RCC 7860 (cell line): ENCODE measurements at regions not wholly inside any gene's neighbourhood (a gene's known extent, or its start where the extent isn't known, plus 50 kb on each side); places are given as distances from the start of the nearest gene placed in this dataset.

Source experiments
- DNase-seq: peaks from one replicate; pipeline ENCODE4 v3.0.0-alpha.2; 2015; ENCODE audit warnings: low spot score
- FAIRE-seq: peaks from 2 replicates; lab custom pipeline; 2012; peaks lifted over from hg19 to GRCh38; lab: Jason Lieb, UNC

DNA sequence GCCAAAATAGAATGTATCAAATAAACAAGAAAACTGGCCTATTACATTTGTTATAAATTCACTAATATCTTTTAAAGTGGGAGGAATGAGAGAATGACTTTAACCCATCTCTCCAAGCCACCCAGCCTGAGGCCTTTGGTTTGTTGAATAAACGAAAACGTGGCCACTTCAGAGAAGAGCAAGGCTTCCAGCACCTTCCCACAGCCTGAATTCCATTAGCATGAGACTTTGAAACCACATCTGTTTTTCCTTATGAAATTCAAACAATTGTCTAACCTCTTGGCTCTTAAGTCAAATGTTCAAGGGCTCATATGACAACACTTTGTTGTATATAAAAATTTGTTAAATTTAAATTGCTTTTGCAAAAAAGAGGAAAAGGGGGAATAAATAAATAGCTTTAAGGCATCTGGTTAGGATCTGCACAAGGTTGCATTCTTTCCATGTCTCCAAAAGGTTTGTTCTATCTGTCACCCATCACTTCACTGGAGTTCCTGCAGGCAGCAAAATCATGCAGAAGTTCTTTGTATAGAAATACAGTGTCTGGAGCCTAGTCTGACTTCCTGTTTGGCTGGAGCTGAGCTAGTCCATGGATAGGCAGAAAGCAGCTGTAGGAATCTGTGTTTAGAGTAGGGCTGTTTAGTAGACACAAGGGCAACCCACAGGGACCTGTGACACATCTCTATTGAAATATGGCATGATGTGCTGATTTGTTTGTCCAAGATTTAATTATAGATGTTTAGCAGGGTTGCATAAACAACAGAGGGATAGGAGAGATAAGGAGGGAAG is 502.3 kb downstream of the KCTD12 start:
- peak; percentile 42 for DNase-seq
- FAIRE-seq = no peak

DNA sequence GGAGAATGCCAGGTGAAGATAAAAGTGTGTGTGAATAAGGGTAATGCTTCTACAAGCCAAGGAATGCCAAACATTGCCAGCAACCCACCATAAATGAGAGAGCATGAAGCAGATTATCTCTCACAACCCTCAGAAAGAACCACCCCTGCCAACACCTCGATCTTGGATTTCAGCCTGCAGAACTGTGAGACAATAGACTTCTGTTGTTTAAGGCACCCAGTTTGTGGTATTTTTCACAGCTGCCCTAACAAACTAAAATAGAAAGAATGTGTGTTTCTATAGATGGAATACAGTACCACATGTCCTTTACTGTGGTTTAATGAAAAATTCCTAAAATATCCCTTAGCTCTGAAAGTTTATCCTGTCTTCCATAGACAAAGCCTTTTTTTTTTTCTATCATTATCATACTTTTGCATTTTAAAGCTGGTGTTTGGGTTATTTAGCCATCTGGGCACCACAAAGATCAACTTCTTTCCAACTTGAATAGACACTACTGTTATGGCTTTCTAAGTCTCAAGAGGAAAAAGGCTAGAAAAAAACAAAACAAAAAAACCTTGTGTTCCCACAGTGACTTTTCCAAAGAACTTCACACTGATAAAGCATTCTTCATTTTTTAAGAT is 505.6 kb downstream of the KCTD12 start:
- FAIRE-seq = no peak

DNA sequence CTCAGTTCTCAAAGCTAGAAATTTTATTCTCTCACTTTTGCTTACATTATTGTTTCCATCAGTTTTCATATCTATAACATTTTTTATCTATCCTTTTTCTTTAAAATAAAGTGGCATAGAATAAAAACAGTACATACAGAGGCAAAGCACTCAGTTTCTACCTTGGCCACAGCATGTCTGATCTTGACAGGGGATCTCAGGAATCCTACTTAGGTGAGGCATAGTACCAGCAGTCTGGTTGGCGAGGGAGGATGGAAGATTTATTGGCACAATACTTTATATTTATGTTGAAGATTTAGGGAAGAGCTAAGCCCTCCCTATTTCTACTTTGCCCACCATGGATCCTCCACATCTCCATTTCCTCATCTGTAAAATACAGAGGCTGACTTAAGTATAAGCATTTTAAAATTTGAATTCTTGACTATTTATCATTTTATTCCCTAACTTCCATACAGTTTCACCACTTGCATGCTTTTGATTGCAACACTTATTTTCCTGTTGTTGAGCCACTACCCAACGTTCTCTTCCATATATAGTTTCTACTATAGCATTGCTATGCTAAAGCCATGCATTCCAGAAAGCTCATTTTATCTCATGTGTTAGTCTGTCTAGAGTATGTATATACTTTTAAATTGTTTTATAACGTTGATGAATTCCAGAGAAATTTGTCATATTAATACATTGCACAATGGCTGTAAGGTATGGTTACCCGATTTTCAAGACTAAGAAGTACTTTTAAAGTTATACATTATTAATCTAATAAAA is 506.7 kb downstream of the KCTD12 start:
- FAIRE-seq (no peak), DNase-seq (no peak)

More for the DNA sequence above, 505.6 kb downstream of the KCTD12 start:
- no peak for DNase-seq

DNA sequence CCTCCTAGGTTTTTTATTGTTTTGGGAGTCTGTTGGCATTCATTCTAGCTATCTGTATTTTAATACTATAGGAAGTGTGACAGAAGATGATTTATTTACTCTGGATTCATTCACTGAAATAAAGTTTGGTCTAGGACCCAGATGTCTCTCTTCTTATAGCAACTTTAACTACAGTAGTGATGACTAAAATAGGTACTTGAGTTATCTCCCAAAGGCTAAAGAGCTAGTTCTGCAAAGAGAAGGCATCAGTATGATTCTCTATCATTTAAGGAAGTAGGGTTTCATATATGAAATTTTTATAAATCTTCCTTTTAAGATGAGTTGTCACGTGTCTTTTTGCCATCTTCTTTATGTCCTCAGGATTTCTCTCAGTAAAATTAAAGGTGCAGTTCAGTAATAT is 507.4 kb downstream of the KCTD12 start:
- no peak for DNase-seq
- no peak for FAIRE-seq

DNA sequence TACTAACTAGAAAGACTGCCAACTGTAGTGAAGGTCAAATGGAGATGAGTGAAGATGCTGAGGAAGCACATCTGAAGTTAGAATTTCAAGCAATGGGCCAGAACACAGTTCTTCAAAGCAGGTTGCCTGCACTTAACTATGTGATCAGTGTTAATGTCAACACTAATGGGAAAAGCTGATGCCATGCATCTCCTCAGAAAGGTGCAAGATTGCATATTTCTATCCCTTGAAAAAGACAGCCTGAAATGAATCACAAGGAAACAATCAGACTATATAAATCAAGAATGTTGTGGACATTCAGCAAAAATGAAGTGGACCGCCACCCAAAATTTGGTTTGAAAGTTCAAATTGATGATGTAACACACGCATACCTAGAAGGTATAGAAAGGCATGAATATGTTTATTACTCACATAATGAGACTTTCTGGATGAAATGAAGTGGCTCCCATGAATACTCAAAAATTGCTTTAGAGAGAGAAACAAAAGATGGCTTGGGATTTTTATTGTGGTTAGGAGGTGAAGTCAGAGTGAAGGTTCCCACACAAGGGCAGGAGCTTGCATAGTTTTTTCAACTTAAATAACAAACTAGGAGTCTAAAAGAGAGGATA is 522.4 kb downstream of the KCTD12 start:
- DNase-seq = no peak
- no peak for FAIRE-seq

DNA sequence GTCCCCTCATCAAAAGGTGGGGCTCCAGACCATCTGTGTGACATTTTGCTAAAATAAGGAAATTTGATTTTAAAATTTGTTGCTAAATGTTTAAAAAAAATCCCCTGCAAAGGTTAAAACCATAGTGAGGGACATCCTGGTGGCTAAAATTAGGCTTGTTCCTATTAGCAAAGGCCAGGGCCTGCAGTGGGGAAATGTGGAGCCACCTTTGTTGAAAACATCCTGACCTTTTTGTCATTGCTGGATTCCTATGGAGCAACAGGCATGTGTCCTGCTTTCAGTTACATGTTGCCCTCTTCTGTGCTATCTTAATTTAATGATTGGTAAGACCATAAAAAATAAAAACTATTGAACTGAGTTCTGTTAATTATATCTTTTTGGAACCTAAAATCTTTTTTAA is 524.3 kb downstream of the KCTD12 start:
- FAIRE-seq (no peak), DNase-seq (no peak)

DNA sequence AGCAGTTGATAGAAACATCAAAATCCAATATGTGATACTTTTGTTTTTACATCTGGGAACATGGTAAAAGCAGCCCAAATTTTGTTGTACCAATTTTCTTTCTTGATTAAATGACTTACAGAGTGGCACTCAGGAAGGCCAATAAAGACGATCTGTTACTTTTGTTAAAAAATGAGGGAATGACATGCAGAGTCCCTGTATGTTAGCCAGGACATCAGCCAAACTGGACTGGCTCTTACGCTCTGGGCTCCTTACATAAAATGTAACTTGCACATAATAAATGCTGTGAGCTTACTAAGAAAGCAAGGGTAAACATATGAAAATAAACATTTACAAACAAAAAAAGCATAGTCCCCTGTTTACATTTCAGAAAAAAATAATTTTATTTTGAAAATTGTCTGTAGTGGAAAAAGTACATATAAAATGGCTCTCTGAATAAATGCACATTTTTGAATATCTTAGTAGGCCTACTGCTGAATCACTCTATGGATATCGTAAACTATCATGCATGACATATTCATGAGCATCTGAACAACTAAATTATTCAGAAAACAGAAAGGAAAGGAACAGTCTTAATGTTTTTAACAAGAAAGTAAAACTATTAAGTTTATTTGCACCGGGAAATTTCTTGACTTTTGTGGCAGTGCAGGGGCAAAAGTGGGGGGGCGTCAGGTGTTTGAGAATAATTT is 534.5 kb downstream of the KCTD12 start:
- FAIRE-seq (no peak), DNase-seq (no peak)

DNA sequence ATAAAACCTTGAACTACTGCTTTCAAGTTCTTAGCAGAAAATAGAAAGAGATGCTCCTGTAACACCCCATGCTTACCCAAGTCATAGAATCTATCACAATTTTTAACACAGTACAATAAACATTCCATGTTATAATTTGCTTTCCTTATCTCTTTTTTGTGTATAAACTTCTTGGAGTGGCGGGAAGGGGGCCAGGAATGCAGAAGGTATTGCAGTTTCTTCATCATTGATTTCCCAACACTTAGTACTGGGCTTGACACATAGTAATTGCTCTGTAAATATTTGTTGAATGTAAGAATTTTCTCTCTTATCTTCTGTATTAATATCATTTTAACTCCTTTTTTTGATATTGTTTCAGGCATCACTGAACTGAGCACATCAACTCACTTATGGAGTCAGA is 535.8 kb downstream of the KCTD12 start:
- DNase-seq = no peak
- FAIRE-seq = no peak

DNA sequence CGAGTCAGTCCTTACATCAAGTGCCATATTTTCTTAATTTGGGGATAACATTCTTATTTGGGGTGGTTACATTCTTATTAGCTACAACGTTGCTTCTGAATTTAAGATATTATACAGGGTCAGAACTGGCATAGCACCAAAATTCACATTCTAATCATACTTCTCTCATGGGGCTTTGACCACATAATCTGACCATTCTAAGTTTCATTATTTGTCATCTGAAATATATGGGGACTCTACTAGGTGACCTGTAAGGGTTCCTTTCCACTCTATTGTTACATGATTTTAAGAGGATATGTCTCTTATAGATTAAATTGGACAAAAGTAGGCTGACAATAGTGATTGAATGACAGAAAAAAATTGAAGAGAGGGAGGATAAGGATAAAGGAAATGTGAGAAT is 536.5 kb downstream of the KCTD12 start:
- DNase-seq = no peak
- FAIRE-seq = no peak

DNA sequence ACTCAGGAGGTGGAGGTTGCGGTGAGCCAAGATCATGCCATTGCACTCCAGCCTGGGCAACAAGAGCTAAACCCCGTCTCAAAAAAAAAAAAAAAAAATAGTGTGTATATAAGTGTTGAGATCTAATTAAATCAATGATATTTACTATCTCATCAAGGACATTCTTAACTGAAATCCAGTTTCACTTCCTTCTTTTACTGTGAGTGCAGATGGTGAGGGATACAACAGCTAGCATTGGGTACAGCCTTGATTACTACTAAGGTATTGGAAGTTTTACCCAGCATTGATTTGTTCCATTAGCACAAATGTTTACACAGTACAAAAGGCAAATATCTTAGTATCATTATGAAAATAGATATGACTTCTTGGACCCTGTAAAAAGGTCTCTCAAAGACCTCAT is 546.6 kb downstream of the KCTD12 start:
- DNase-seq (no peak), FAIRE-seq (no peak)

DNA sequence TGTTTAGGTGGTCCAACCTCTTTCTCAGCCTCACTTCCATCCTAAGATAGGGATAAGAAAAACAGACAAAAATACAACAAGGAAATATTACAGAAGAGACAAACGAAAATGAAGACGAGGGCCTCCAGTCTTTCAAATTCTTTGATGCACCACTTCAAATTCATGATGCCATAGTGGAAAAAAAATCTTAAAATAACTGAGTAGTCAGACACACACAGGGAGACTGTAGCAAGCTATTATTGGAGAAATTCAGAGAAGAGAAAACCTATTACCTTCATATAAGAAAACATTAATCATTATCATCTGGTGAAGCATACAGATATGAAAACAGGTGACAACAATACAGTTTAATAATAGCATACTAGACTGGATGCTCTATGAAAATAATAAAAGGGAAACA is 548.2 kb downstream of the KCTD12 start:
- no peak for DNase-seq
- no peak for FAIRE-seq

DNA sequence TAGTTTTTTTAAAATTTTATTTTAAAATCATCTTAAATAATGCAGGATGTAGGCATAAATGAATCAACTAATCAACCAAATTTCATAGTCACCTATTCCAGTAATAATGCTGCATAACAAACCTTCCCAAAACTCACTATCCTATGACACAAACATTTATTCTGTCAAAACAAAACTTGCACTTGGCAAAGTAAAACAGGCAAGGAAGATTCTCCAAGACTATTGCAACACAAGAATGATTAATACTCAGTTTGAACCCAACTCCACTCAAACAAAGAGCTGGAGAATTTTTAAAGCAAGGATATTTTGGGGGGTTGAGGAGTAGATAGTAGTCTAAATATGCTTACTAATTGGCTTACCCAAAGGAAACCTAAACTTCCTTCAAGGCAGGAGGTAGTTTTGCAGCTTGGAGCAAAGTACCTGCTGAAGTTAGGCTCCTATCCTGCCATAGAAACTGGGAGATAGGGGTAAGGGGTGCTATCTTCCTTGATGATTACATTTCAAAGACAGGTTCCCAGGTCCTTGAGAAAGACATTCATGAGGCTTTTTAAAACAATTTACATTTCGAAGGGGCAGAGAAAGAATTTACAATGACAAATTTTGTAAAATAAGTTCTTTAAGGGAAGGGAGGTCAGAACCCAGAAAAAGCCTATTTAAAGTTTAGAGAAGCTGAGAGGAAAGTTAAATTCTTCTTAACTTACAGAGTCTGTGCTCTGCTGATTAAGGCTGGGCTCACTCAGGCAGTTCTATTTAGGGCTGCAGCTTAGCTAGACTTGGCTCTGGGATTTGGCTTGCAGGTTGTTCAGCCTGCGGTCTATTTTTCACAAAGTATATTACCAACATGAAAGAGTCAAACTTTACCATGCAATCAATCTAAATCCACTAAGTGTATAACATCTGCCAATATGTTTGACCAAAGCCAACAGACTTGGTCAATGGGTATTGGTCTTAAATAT is 549.0 kb downstream of the KCTD12 start:
- DNase-seq (no peak), FAIRE-seq (no peak)

DNA sequence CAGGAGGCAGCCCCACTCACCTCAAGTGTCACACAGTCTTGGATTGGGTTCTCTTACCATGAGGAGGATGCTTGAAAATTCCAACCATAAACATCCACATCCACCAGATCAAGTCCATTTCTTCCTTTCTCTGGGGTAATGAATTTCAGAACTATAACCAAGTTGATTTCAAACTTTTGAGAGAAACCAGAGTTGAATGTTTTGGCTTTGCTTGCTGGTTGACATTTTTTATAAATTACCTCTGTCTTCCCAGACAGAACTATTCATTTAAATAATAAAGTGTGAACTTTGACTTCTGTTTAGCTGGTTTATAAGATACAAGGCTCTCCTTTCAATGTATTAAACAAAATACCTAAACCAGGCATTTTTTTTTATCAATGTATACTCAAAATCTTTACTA is 550.7 kb downstream of the KCTD12 start:
- DNase-seq (no peak), FAIRE-seq (no peak)

DNA sequence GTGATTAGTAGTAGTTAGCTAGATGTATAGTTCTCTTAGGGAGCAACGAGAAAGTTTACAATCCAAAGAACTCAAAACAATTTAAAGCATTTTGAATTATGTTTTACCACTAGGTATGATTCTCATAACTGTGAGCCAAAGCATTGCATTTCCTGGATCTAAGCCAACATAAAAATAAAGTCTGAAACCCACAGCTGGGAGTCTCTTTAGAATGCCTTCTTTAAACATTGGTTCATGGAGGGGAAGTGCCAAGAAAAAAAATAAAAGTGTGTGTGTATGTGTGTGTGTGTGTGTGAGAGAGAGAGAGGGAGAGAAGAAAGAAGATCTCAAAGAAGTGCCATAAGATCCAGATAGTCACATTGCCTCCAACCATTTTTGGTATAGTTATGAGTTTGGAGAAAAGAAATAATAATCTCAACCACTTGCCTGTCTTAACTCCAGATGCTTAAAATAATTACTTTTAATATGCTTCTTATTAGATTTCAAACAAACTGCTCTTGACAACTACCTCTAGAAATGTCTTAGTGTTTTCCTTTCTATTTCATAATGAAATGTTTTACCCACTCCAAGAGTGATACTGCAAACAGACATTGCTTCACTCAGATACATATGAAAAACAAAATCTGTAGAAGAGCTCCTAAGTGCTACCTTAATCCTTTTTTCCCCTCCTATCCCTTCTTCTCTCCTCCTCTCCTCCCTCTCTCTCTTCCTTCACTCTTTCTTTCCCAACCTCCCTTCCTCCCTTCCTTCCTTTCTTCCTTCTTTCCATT is 554.1 kb downstream of the KCTD12 start:
- no peak for DNase-seq
- FAIRE-seq = no peak

DNA sequence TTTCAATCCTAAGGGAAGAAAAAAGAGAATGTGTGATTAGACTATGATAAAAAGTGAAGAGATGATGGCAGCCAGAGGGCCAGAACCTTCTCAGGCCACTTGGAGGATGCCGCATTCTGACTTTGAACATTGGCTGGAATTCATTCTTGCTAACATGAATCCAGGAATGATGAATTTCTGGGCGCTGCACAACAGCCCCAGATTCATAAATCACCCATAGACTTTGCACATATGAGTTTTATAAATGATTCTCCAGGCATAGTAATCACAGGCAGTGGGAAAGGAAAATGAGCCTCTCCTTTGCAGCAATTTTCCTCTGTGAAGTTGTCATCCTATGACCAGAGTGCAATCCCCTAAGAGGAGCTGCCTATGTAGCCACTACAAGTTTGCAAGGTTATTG is 555.4 kb downstream of the KCTD12 start:
- no peak for FAIRE-seq
- no peak for DNase-seq

DNA sequence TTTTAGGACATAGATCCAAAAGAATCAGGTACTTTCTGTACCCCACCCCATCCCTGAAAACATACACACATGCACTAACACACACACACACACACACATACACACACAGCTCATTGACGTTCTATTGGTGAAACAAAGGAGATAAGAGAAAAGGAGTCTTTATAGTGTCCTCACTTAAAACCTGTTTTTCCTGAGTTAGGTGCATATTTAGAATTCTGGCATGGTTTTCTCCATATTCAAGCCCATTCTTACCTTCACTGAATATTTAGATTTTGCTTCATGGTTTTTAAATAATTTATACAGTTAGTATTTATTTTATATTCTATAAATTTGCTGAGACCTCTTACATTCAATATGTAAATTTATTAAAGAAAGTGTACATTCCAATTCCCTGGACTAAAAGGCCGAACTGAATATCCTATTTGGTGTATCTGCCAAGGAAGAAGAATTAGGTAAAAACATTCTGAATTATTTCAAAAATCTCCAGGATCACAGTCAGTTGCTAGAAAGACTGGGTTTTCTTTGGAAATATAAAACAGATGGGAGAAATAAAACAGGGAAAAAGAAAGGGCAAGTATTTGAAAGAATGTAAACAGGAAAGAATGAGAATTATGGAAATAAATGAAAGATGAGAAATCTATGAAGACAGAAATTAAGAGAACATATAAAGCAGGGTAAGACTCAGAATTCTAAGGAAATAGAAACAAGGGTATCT is 556.2 kb downstream of the KCTD12 start:
- no peak for DNase-seq

DNA sequence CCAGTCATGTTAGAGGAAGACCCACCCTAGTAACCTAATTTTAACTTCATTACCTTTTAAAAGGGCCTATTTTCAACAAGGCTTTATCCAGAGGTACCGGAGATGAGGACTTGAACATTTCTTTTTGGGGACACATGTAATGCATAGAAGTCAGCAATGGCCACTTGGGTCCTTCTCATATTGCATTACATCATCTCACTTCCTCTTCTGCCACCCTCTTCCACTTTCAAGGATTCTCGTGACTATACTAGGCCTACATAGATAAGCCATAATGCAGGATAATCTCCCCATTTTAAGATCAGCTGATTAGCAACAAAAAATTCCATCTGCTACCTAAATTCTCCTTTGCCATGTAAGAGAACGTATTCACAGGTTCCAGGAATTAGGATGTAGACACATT is 557.2 kb downstream of the KCTD12 start:
- FAIRE-seq = no peak
- no peak for DNase-seq

More for the DNA sequence above, 556.2 kb downstream of the KCTD12 start:
- no peak for FAIRE-seq

DNA sequence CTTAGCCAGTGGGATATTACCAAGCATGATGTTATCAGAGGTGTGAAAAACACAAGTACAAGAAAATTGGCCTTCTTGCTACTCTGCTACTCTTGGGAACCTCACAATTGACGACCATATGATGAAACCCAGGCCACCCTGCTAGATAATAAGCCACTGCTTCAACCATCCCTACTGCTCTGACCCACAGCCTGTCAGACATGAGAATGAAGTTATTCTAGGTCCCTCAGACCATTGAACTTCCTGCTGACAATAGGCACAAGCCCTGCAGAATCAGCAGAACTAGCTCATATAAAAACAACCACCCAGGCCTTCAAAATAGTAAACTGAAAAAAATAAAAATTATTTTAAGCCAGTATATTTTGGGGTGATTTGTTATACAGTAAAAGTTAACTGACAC is 559.9 kb downstream of the KCTD12 start:
- DNase-seq = no peak
- no peak for FAIRE-seq
